Activated CD4-positive, alpha-beta T cell treated with anti-CD3 and anti-CD28 coated beads, Interleukin-2, amount 50 U/mL, for 48 hours (primary cell): ENCODE measurements at regions not wholly inside any gene's neighbourhood (a gene's known extent, or its start where the extent isn't known, plus 50 kb on each side); places are given as distances from the start of the nearest gene placed in this dataset.
A peak's percentile ranks its signal among the peaks of the same experiment; 100 is the strongest.

Source experiments
- DNase-seq, 2 experiments: peaks; one replicate each; pipeline ENCODE4 v3.0.0-alpha.2; 2020

- no peak for DNase-seq
These were observed 310.5 kb upstream of the C2CD4B start for GRCh38 chr15:62475591-62475990.

GRCh38 chr15:62476163-62476562, 311.1 kb upstream of the C2CD4B start:
- DNase-seq: no peak

GRCh38 chr15:62477929-62478328, 312.8 kb upstream of the C2CD4B start:
- DNase-seq: no peak

- DNase-seq: peak; percentile 2 to 15
These were observed 317.8 kb upstream of the C2CD4B start for GRCh38 chr15:62482785-62483429.

GRCh38 chr15:62483814-62484213, 318.7 kb upstream of the C2CD4B start:
- no peak for DNase-seq

DNA sequence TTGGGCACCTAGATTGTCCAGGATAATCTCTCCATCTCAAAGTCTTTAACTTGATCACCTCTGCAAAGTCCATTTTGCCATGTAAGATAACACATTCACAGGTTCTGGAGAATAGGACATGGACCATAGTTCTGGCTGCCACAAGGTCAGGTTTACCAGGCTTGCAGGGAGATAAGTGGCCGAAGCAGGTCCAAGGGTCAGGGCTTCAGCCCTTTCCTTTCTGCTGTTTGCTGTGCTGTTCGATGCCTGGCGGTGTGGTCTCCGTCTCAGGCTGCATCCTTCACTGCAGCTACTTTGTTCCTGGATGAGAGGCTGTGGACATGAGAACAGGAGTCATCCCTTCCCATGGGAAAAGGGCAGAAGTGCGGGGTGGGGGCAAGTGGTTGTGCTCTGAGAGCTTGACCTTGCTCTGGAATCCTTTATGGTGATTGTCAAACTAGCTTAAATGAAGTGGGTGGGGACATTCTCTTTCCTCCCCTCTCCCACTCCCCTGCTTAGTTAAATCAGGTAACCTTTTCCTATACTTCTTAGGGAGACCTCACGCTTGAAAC, 320.2 kb upstream of the C2CD4B start:
- no peak for DNase-seq

DNA sequence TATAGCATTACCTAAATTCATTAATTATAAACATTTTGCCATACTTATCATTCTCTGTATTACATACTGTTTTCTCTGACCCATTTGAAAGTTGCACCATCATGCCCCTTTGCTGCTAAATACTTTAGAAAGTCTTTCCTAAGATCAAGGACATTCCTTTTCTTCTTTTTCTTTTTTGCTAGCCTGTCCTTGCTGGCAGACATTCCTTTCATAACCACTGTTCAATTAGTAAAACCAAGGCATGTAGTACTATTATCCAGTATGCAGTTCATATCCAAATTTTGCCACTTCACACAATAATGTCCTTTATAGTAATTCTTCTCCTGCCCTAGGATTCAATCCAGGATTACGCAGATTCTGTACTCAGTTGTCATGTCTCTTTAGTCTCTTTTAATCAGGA, 321.0 kb upstream of the C2CD4B start:
- no peak for DNase-seq

GRCh38 chr15:62488387-62488786, 323.3 kb upstream of the C2CD4B start:
- DNase-seq: no peak

DNA sequence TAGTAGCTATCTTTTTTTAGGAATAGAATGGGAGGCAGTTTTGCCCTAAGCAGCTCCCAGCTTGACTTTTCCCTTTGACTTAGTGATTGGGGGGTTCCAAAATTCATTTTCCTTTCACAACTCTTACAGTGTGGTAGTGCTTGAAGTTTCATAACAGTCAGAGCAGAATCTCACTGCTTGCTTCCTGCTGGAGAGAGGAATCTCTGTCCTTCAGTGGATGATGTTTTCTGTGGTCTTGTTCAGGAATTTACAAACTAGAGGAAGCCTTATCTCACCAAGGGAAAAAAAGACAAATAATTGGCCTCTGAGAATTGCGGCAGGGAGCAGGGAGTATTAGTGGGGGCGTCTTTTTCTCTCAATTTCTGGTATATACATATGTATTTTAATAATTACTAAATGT, 326.6 kb upstream of the C2CD4B start:
- DNase-seq: no peak

- DNase-seq: no peak
These were observed 327.8 kb upstream of the C2CD4B start for GRCh38 chr15:62492900-62493299.

DNA sequence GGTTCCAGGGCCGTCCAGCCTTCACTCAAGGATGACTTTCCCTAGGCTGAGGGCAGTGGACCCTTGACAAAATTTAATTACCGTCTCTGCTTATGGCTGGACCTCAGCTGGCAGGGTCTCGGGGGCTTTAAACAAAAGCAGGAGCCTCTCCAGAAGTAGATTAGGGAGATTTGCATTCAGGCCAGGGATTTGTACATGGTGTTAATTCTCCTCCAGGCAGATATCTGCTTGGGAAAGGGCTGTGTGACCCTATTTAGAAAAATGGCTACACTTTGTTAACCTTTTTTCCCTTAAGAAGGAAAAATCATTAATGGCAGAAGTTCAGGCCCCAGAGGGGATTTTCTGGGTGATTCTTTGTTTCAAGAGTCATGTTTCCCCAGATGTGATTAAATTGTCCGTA, 329.1 kb upstream of the C2CD4B start:
- no peak for DNase-seq

- no peak for DNase-seq
These were observed 330.9 kb upstream of the C2CD4B start for GRCh38 chr15:62495670-62496614.

GRCh38 chr15:62497356-62497755, 332.3 kb upstream of the C2CD4B start:
- no peak for DNase-seq

DNA sequence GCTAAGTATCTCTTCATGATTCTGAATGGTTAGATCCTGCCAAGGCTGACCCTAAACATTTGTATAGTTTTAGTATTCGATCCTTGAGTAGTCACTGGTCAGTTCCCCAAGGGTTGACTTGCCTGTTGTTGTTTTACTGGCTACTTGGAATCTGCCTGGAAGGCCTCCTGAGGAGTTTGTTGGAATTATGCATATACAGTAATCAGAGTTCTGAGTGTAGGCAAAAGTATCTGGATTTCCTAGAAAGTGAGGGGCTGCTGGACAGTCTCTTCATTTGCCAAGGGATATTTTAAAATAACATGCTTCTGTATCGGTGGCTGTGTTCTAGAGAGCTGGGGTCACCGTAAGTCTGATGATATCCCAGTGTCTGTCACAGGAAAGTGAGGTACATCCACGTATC, 333.2 kb upstream of the C2CD4B start:
- DNase-seq: no peak

DNA sequence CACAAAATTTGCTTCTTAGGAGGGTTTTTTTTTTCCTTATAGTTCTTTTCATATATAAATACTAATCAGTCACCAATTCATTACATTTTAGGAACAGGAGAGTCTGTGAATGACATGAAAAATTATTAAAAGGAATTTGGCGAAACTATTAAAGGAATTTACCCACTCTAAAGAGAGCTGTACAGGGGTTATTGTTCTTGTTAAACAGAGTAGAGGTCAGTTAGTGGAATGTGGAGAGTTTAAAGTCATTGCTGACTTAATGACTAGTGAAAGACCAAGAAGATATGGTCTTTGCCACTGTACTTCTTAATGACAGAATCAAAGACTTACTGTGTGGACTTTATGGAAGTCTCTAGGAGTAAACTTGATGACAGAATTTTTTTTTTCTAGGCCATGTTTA, 333.6 kb upstream of the C2CD4B start:
- DNase-seq: no peak

GRCh38 chr15:62500325-62500724, 335.2 kb upstream of the C2CD4B start:
- DNase-seq: no peak

- DNase-seq: no peak
These were observed 337.4 kb upstream of the C2CD4B start for GRCh38 chr15:62502451-62502850.

- no peak for DNase-seq
These were observed 338.4 kb upstream of the C2CD4B start for GRCh38 chr15:62503451-62503850.

DNA sequence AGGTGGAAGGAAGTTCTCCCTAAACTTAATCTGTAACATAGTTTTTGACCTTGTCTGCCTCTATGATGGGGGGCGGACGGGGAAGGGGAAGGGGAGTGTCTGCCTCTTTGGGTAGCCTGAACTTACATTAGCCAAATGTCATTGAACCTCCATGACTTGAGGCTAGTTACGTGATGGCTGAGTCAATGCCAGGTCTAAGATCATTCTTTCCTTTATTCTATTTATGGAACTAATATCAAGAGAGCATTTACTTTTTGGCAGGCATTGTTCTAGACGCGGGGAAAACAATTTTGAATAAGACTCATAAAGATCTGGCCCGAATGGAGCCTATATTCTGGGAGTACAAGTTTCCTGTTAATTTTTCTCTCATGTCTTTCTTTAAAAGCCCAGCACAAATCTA, 340.7 kb upstream of the C2CD4B start:
- no peak for DNase-seq

GRCh38 chr15:62506217-62506805, 341.2 kb upstream of the C2CD4B start:
- no peak for DNase-seq

- DNase-seq: no peak
These were observed 344.4 kb upstream of the C2CD4B start for GRCh38 chr15:62509395-62509958.

- DNase-seq: no peak
These were observed 345.7 kb upstream of the C2CD4B start for GRCh38 chr15:62510791-62511190.

DNA sequence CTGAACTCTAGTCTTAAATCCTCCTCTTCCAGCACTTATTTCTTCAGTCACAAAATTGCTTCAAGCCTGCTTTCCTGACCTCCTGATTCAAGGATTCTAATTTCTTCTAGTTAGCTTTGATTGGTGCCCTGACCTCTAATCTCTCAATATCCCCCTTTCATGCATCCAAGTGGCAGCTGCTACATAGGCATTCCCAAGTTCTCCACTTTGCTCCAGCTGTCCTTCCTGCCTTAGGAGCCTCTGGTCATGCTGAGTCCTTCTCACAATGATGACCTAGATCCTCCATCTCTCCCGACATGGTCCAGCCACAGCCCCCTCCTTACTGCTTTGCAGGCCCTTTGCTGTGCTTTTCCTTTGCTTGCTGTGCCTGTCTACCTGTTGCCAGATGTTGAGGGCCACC, 347.8 kb upstream of the C2CD4B start:
- no peak for DNase-seq
